ENCODE measurements at regions not wholly inside any gene's neighbourhood (a gene's known extent, or its start where the extent isn't known, plus 50 kb on each side); places are given as distances from the start of the nearest gene placed in this dataset.

DNA sequence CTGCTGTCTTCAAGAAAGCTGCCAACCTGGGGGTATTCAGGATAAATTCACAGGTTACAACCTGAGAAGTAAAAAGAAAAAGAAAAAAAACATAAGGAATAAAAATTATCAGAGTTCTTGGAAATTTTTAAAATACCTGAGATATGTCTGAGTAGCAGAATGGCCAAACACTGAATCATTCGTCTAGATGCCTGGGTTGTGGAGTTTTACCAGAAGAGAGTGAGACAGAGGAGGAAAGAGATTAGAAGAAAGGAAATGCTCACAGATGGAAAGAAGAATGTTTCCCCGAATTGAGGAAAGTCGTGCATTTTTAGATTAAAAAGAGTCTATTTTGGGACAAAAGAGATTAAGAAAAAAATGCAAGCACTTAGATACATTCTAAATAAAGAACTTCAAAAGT, 1026.7 kb downstream of the TBC1D22A start:
- TF ChIP-seq, protein P1, sequence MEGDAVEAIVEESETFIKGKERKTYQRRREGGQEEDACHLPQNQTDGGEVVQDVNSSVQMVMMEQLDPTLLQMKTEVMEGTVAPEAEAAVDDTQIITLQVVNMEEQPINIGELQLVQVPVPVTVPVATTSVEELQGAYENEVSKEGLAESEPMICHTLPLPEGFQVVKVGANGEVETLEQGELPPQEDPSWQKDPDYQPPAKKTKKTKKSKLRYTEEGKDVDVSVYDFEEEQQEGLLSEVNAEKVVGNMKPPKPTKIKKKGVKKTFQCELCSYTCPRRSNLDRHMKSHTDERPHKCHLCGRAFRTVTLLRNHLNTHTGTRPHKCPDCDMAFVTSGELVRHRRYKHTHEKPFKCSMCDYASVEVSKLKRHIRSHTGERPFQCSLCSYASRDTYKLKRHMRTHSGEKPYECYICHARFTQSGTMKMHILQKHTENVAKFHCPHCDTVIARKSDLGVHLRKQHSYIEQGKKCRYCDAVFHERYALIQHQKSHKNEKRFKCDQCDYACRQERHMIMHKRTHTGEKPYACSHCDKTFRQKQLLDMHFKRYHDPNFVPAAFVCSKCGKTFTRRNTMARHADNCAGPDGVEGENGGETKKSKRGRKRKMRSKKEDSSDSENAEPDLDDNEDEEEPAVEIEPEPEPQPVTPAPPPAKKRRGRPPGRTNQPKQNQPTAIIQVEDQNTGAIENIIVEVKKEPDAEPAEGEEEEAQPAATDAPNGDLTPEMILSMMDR (IDR thresholded peaks at IDR 0.05) = no peak
- no peak for TF ChIP-seq ZFX (IDR thresholded peaks at IDR 0.05; ENCODE audit: borderline replicate concordance)
